Upper lobe of right lung (tissue), 1 donor: ENCODE measurements at regions not wholly inside any gene's neighbourhood (a gene's known extent, or its start where the extent isn't known, plus 50 kb on each side); places are given as distances from the start of the nearest gene placed in this dataset.

Experiments
- ATAC-seq: fragments of 200-7000 bp; cut with Tn5 transposase; one replicate; pipeline ENCODE4 v1.9.1; 2020; ENCODE audit warnings: mild to moderate bottlenecking, moderate library complexity
- DNase-seq: peaks from one replicate; pipeline ENCODE4 v3.0.0-alpha.2; 2020
- H3K27ac ChIP-seq: fragments of 200-600 bp; one replicate; pipeline ENCODE4 v1.8.0; 2022
- H3K27me3 ChIP-seq: fragments of 200-600 bp; one replicate; pipeline ENCODE4 v1.8.0; 2022; ENCODE audit warnings: mild to moderate bottlenecking
- H3K36me3 ChIP-seq: fragments of 200-600 bp; one replicate; pipeline ENCODE4 v1.8.0; 2022
- H3K4me1 ChIP-seq: fragments of 200-600 bp; one replicate; pipeline ENCODE4 v1.8.0; 2022
- H3K4me3 ChIP-seq: fragments of 200-600 bp; one replicate; pipeline ENCODE4 v1.8.0; 2022; ENCODE audit warnings: mild to moderate bottlenecking
- H3K9me3 ChIP-seq: fragments of 200-600 bp; one replicate; pipeline ENCODE4 v1.8.0; 2022
- CTCF ChIP-seq: fragments of 200-600 bp; IDR thresholded peaks from one replicate; pipeline ENCODE4 v1.8.0; 2022; ENCODE audit warnings: antibody characterized with exemption
- intact Hi-C: fragments of 100-400 bp; cut with DNase I; formaldehyde crosslinking; loops from one replicate; pipeline ENCODE4 v1.11.0; 2022
- donor health status: DM: no; HTN: yes; CAD: no; lungs with severe emphysema.

GRCh38 chr4:83192634-83193033 lies 78.1 kb upstream of the PLAC8 start:
- H3K4me1 ChIP-seq = no peaks in the 10 kb centered on the region
- TF ChIP-seq CTCF = no peak
- H3K9me3 ChIP-seq = no peaks in the 10 kb centered on the region
- DNase-seq (no peak), ATAC-seq (no peak)
- H3K27me3 ChIP-seq = no peaks in the 10 kb centered on the region
- no peak overlapping the region for H3K27ac ChIP-seq
- intact Hi-C loops = no loop called here
- no peak overlapping the region for H3K4me3 ChIP-seq
- H3K36me3 ChIP-seq = no peaks in the 10 kb centered on the region

- ATAC-seq = no peak
- Histone ChIP-seq H3K4me3 (no peak overlapping the region), H3K36me3 (no peaks in the 10 kb centered on the region), H3K27ac (no peak overlapping the region), H3K4me1 (no peaks in the 10 kb centered on the region), H3K27me3 (no peaks in the 10 kb centered on the region), H3K9me3 (no peaks in the 10 kb centered on the region)
- no peak for TF ChIP-seq CTCF
- DNase-seq = no peak
- intact Hi-C loops = no loop called here
Measured at GRCh38 chr4:83191026-83191425, 76.5 kb upstream of the PLAC8 start.

GRCh38 chr4:83189631-83190136 lies 75.2 kb upstream of the PLAC8 start:
- Histone ChIP-seq H3K9me3 (no peaks in the 10 kb centered on the region), H3K36me3 (no peaks in the 10 kb centered on the region), H3K27ac (no peak overlapping the region), H3K27me3 (no peaks in the 10 kb centered on the region), H3K4me1 (no peaks in the 10 kb centered on the region), H3K4me3 (no peak overlapping the region)
- TF ChIP-seq CTCF = no peak
- intact Hi-C loops = no loop called here
- ATAC-seq (no peak), DNase-seq (no peak)

DNA sequence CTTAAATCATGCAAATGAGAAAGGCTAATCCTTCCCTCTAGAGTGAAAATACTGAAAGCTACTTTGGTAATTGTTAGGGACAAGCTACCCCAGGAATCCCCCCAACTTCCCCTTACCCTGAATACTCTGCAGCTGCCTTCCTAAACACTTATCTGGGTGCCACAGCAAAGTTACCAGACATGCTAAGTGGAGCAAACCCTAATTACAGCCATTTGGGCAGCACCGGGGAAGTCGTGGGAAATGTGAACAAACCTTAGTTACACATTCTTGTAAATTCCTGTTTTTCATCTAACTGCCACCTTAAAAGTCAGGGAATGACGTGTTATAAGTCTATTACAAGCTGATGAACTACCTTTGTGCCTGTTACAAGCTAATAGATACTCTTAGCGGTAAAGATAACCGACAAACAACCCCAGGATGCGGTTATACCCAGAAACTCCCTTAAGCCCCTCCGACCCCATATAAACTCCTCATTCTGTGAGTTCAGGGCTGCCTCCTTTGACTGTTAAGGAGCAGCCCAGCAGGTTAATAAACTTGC lies 66.0 kb upstream of the PLAC8 start:
- H3K4me3 ChIP-seq = no peak overlapping the region
- no peaks in the 10 kb centered on the region for H3K4me1 ChIP-seq
- H3K27me3 ChIP-seq = no peaks in the 10 kb centered on the region
- no peak overlapping the region for H3K27ac ChIP-seq
- TF ChIP-seq CTCF = no peak
- DNase-seq (no peak), ATAC-seq (no peak)
- H3K36me3 ChIP-seq = no peaks in the 10 kb centered on the region
- no peaks in the 10 kb centered on the region for H3K9me3 ChIP-seq
- intact Hi-C loops = no loop called here

GRCh38 chr4:83179205-83179604 lies 64.7 kb upstream of the PLAC8 start:
- Histone ChIP-seq H3K4me1 (no peaks in the 10 kb centered on the region), H3K27ac (no peak overlapping the region), H3K4me3 (no peak overlapping the region), H3K36me3 (no peaks in the 10 kb centered on the region), H3K9me3 (no peaks in the 10 kb centered on the region), H3K27me3 (no peaks in the 10 kb centered on the region)
- TF ChIP-seq CTCF = no peak
- ATAC-seq = peak; percentile 80
- no peak for DNase-seq
- intact Hi-C loops = no loop called here

- no peak for TF ChIP-seq CTCF
- ATAC-seq = no peak
- intact Hi-C loops = no loop called here
Measured at GRCh38 chr4:83178029-83178428, 63.5 kb upstream of the PLAC8 start.

More at GRCh38 chr4:83178029-83178428, 63.5 kb upstream of the PLAC8 start:
- Histone ChIP-seq H3K27ac (no peak overlapping the region), H3K4me3 (no peak overlapping the region), H3K27me3 (no peaks in the 10 kb centered on the region), H3K36me3 (no peaks in the 10 kb centered on the region), H3K9me3 (no peaks in the 10 kb centered on the region), H3K4me1 (no peaks in the 10 kb centered on the region)
- DNase-seq = no peak
